ENCODE measurements at regions not wholly inside any gene's neighbourhood (a gene's known extent, or its start where the extent isn't known, plus 50 kb on each side); places are given as distances from the start of the nearest gene placed in this dataset.

DNA sequence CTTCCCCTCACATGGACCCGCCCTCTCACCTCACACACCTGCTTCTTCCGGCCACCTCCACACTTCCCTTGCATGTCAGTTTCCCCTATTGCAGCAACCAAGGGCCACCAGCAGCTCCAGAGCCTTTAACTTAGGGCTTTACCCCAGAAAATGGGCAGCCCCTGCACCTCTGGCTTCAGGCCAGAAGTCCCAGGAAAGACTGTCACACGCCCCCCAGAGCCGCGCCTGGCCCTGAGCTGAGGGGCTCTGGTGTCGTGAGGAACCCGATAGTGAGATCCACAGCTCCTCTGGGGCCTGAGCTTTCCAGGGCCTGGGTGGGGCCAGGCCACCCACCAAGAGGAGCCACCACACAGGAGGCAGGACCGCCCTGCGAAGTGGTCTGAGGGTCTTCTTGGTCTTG, 182.4 kb downstream of the DLL1 start:
- TF ChIP-seq GATA2 (IDR thresholded peaks at IDR 0.05; ENCODE audit: low read depth, low read length) (no peak), GATA3 (IDR thresholded peaks at IDR 0.05; ENCODE audit: low read depth, low read length) (no peak)
